DMS79 (cell line): ENCODE measurements at regions not wholly inside any gene's neighbourhood (a gene's known extent, or its start where the extent isn't known, plus 50 kb on each side); places are given as distances from the start of the nearest gene placed in this dataset.
"Not testable (repeated sequence)": the region's sequence is repeated elsewhere in the genome, so short reads cannot be mapped to it uniquely, and the experiment has no call there.

ENCODE experiments used
- DNase-seq: peaks from one replicate; lab custom pipeline; 2025; lab: John Stamatoyannopoulos, UW

- no peak for DNase-seq
Measured at GRCh38 chr3:107216229-107216628, 161.0 kb upstream of the CCDC54 start.

- no peak for DNase-seq
Measured at GRCh38 chr3:107216711-107217110, 160.5 kb upstream of the CCDC54 start.

- no peak for DNase-seq
Measured at GRCh38 chr3:107217172-107217571, 160.1 kb upstream of the CCDC54 start.

DNA sequence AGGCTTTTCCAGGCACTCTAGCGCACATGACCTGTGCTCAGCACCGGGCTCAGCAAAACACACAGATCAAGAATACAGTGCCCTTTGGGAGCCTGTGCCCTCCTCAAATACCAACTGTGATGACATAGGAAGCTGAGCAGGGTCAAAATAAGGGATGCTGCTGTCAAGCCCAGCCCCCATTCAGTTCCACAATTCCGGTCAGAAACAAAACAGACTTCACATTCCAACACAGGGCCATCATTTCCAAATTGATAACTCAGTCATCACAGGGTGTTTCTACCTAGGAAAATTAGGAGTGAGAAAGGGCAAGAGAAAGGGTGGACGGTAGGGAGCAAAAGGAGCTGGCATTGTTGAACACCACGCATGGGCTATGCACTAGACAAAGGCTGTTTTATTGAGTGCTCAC, 158.4 kb upstream of the CCDC54 start:
- DNase-seq: no peak

GRCh38 chr3:107220538-107220937, 156.7 kb upstream of the CCDC54 start:
- DNase-seq: no peak

GRCh38 chr3:107221856-107222255, 155.4 kb upstream of the CCDC54 start:
- no peak for DNase-seq

GRCh38 chr3:107222907-107223306, 154.3 kb upstream of the CCDC54 start:
- DNase-seq: no peak

GRCh38 chr3:107224026-107224596, 153.1 kb upstream of the CCDC54 start:
- no peak for DNase-seq

- DNase-seq: no peak
Measured at GRCh38 chr3:107227091-107227490, 150.1 kb upstream of the CCDC54 start.

GRCh38 chr3:107233877-107234276, 143.4 kb upstream of the CCDC54 start:
- DNase-seq: not testable (repeated sequence)

- no peak for DNase-seq
Measured at GRCh38 chr3:107235193-107235927, 141.9 kb upstream of the CCDC54 start.

DNA sequence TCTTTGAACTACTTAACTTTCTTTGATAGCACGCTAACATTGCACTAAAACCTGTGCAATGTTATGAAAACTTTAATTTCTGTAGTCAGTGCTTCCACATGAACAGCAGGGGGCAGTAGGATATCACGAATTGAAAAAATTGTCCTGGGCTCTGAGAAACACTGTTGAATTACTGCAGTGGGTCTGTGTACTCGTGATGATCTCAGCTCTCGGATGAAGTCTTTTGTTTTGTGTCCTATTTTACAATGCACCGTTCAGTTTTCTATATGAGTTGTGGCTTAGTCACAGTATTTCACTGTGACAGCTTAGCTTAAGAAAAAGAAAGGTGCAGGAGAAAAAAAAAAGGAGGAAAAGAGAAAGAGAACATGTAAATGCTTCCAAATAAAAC, 141.3 kb upstream of the CCDC54 start:
- peak; percentile 17 for DNase-seq

DNA sequence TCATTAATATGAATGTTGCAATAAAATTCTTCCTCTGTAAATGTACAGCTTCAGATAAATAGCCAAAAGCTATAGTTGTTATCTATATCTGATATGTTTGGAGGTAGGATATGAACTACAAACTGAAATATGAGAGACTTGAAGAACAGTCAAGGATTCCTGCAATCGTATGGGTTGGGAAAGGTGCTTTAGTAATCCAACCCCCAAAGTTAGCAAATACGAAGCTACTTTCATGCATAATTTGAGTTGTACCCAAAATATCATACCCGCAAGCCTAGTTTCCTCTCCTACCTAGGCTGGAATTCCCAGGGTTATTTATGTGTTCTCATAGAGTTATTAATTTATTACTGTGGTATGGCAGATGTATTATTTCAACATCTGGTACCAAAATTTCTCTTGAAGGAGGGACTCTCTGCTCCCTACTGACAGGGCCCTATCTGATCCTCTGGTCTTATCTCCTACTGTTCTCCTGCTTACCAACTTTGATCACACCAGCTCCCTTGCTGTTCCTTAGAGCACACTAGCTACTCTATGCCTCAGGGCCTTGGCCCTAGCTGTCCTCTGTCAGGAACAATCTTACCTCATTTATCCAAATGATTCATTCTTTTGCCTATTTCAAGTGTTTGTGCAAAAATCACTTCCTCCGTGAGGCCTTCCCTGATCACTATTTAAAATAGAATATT, 140.4 kb upstream of the CCDC54 start:
- no peak for DNase-seq

GRCh38 chr3:107238787-107239186, 138.5 kb upstream of the CCDC54 start:
- DNase-seq: no peak

- no peak for DNase-seq
Measured at GRCh38 chr3:107239703-107240102, 137.5 kb upstream of the CCDC54 start.

- no peak for DNase-seq
Measured at GRCh38 chr3:107240183-107241091, 136.8 kb upstream of the CCDC54 start.

DNA sequence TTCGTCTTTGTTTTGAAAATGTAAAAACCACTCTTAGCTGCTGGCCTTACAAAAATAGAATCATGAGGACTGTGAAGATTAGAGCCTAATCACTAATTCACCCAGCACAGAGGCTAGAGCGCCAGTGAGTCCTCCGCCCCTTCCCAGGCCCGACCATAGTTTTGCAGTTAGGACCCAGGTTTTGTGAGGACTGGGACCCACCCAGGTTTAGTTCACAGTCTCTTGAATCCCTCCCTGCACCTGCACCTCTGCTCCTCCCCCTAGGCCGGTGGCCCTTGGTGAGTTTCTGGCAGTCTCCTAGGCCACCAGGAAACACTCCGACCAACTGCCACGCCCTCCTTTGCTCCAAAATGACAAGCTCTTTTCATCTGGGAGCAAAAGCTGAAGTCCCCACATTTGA, 136.0 kb upstream of the CCDC54 start:
- DNase-seq: no peak

DNA sequence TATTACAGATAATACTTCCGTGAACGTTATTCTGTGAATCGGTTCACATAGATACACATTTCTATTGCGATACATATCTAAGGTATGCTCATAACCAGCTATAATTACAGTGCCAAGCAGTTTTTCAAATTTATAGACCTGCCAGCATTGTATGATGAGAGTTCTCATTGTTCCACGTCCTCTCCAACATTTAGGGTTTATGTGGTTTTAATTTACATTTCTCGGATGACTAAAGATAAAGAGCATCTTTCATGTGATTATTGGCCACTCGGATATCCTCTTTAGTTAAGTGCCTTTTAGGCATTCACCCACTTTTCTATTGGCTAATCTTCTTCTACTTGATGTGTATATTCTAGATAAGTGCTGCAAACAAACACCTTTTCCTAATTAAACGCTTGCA, 134.7 kb upstream of the CCDC54 start:
- DNase-seq: no peak

- no peak for DNase-seq
Measured at GRCh38 chr3:107247116-107247515, 130.1 kb upstream of the CCDC54 start.

GRCh38 chr3:107249132-107249531, 128.1 kb upstream of the CCDC54 start:
- no peak for DNase-seq

DNA sequence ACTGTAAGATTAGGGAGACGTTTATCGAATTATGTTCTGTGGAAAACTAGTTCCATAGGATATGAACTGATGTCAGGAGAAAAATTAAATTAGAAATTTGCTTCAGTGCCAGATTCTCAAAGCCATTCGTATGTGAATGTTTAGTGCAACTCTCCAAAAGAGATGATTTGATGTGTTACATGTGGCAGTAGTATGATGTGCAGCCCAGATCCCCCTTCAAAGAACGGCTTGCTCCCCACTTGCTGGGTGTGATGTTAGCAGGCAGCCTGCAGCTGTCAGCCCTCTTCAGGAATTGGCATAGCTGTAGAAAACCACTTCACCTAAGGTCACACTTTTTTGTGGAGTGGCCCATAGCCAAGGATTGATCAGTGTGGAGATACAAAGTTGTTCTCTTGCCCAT, 127.0 kb upstream of the CCDC54 start:
- DNase-seq: no peak

DNA sequence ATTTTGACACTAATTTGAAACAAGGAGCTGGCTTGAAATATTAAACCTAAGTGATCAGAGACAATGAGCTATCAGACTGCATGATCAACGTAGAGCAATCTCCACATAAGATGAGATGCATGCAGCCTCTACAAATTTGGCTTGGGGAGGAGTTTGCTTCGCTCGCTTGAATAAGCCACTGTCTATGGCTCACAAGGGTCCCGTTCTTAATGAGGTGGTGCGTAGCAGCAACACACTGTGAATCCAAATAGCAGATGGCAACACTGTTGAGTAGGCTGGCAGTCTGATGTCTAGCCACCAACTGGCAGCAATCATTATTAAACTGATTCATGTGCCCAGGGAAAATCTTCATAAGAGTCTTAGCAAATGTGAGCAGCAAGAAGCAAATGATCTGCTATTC, 125.4 kb upstream of the CCDC54 start:
- no peak for DNase-seq
